ENCODE measurements at regions not wholly inside any gene's neighbourhood (a gene's known extent, or its start where the extent isn't known, plus 50 kb on each side); places are given as distances from the start of the nearest gene placed in this dataset.
A peak's percentile ranks its signal among the peaks of the same experiment; 100 is the strongest.
"Not testable (repeated sequence)": the region's sequence is repeated elsewhere in the genome, so short reads cannot be mapped to it uniquely, and the experiment has no call there.

DNA sequence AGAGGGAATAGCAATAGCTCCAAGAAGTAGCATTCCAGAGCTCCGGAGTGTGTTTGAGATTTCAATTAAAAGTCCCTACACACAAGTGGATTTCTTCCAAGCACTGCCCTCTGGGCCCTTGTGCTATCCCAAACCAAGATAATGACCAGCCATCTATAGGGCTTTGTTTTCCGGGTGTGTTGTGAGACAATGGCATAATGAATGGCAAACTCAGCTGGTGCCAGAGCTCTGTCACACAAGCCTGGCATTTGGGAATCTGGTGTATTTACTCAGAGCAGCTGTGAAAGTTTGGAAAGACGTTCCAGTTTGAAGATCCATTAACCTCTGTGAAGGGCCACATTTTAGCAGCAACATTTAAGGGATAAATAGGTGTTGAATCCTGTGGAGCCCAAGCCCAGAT lies 61.2 kb upstream of the TMTC2 start:
- H3K9me2 ChIP-seq (ENCODE audit: insufficient read depth), result no peaks in the 10 kb centered on the region
- POLR2A ChIA-PET (ENCODE audit: unreplicated experiment), result interaction anchor here (0.5 kb wide), 1 partner anchor 161 kb away, joined by 7 read pairs; no protein-coding TSS in a partner anchor
- CTCF ChIA-PET, result no interaction called here
- no peaks in the 10 kb centered on the region for H3K79me2 ChIP-seq (ENCODE audit: low read depth)
- no peaks in the 10 kb centered on the region for H3K9me3 ChIP-seq (ENCODE audit: insufficient read depth, low read depth)
- H3K27ac ChIP-seq, result no peak overlapping the region
- H2AFZ ChIP-seq, result no peak overlapping the region
- intact Hi-C loops (cut with micrococcal nuclease; ENCODE audit: unreplicated experiment), result loop anchor here (5.0 to 10.0 kb wide), 2 partner anchors 243 to 981 kb away; no protein-coding TSS in a partner anchor
- no peak overlapping the region for H3K4me3 ChIP-seq
- H3K27me3 ChIP-seq (ENCODE audit: insufficient read depth, low read depth), result no peaks in the 10 kb centered on the region
- no peak for DNase-seq
- H4K20me1 ChIP-seq (ENCODE audit: insufficient read depth), result no peaks in the 10 kb centered on the region
- H3K36me3 ChIP-seq (ENCODE audit: low read depth), result no peaks in the 10 kb centered on the region
- BruUV-seq (replicated peaks), result no TSS peak
- H3F3A ChIP-seq (ENCODE audit: insufficient read depth, low read depth), result no peaks in the 10 kb centered on the region
- no peak for TF ChIP-seq EZH2 (IDR thresholded peaks at IDR 0.05; ENCODE audit: low read depth)
- TF ChIP-seq, protein P1, sequence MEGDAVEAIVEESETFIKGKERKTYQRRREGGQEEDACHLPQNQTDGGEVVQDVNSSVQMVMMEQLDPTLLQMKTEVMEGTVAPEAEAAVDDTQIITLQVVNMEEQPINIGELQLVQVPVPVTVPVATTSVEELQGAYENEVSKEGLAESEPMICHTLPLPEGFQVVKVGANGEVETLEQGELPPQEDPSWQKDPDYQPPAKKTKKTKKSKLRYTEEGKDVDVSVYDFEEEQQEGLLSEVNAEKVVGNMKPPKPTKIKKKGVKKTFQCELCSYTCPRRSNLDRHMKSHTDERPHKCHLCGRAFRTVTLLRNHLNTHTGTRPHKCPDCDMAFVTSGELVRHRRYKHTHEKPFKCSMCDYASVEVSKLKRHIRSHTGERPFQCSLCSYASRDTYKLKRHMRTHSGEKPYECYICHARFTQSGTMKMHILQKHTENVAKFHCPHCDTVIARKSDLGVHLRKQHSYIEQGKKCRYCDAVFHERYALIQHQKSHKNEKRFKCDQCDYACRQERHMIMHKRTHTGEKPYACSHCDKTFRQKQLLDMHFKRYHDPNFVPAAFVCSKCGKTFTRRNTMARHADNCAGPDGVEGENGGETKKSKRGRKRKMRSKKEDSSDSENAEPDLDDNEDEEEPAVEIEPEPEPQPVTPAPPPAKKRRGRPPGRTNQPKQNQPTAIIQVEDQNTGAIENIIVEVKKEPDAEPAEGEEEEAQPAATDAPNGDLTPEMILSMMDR (conservative IDR thresholded peaks at IDR 0.05), result no peak
- H3K4me2 ChIP-seq, result no peak overlapping the region
- no peaks in the 10 kb centered on the region for H3K4me1 ChIP-seq (replicated peaks; ENCODE audit: insufficient read depth)

DNA sequence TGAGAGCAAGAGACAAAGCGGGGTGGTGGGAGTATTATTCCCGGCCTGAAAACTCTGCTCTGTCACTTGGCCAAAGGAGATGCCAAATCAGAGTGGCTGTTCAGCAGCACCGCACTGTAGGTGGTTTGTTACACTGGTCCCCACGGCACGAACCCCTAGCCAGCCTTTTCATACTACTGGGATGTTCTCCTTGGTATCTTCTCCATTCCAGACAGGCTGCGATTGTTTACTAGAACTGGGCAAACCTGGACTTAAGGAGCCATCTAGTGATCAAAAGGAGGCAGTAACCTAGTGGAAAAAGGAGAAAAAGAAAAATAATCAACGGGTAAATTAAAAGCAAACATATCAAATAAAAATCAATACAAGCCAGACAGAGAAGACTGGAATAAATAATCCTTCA lies 58.9 kb upstream of the TMTC2 start:
- Histone ChIP-seq H3K9me2 (ENCODE audit: insufficient read depth) (no peaks in the 10 kb centered on the region), H4K20me1 (ENCODE audit: insufficient read depth) (no peaks in the 10 kb centered on the region), H3K27me3 (ENCODE audit: insufficient read depth, low read depth) (no peaks in the 10 kb centered on the region), H2AFZ (no peak overlapping the region), H3K4me2 (no peak overlapping the region), H3K79me2 (ENCODE audit: low read depth) (no peaks in the 10 kb centered on the region), H3K27ac (no peak overlapping the region), H3K36me3 (ENCODE audit: low read depth) (no peaks in the 10 kb centered on the region), H3K9me3 (ENCODE audit: insufficient read depth, low read depth) (no peaks in the 10 kb centered on the region), H3K4me3 (no peak overlapping the region), H3F3A (ENCODE audit: insufficient read depth, low read depth) (no peaks in the 10 kb centered on the region), H3K4me1 (replicated peaks; ENCODE audit: insufficient read depth) (no peaks in the 10 kb centered on the region)
- ChIA-PET POLR2A (ENCODE audit: unreplicated experiment) (no interaction called here), CTCF (no interaction called here)
- DNase-seq, result no peak
- TF ChIP-seq, protein P1 (conservative IDR thresholded peaks at IDR 0.05), result peak; percentile 70
- no peak for TF ChIP-seq EZH2 (IDR thresholded peaks at IDR 0.05; ENCODE audit: low read depth)
- intact Hi-C loops (cut with micrococcal nuclease; ENCODE audit: unreplicated experiment), result loop anchor here (1.0 to 10.0 kb wide), 4 partner anchors 100 to 983 kb away; no protein-coding TSS in a partner anchor
- BruUV-seq (replicated peaks), result no TSS peak

DNA sequence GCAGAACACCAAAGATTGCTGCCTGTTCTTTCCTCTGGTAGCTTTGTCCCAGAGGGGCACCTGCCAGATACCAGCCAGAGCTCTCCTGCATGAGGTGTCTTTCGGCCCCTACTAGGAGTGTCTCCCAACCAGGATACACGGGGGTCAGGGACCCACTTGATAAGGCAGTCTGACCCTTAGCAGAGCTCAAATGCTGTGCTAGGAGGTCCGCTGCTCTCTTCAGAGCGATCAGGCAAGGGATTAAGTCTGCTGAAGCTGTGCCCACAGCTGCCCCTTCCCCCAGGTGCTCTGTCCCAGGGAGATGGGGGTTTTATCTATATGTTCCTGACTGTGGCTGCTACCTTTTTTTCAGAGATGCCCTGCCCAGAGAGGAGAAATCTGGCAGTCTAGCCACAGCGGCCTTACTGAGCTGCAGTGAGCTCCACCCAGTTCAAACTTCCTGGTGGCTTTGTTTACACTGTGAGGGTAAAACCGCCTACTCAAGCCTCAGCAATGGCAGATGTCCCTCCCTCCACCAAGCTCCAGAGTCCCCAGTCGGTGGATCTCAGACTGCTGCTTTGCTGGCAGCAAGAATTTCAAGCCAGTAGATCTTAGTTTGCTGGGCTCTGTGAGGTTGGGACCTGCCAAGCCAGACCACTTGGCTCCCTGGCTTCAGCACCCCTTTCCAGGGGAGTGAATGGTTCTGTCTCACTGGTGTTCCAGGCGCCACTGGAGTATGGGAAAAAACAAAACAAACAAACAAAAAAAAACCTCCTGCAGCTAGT lies 52.0 kb upstream of the TMTC2 start:
- H3K9me2 ChIP-seq (ENCODE audit: insufficient read depth); H3F3A ChIP-seq (ENCODE audit: insufficient read depth, low read depth); H3K4me1 ChIP-seq (replicated peaks; ENCODE audit: insufficient read depth); H4K20me1 ChIP-seq (ENCODE audit: insufficient read depth); BruUV-seq (replicated peaks); H3K27ac ChIP-seq; H3K9me3 ChIP-seq (ENCODE audit: insufficient read depth, low read depth); H3K27me3 ChIP-seq (ENCODE audit: insufficient read depth, low read depth); H3K79me2 ChIP-seq (ENCODE audit: low read depth); intact Hi-C loops (cut with micrococcal nuclease; ENCODE audit: unreplicated experiment); H3K4me3 ChIP-seq; H3K36me3 ChIP-seq (ENCODE audit: low read depth): not testable (repeated sequence)
- DNase-seq, result peak; percentile 46 to 49
- ChIA-PET POLR2A (ENCODE audit: unreplicated experiment) (interaction anchor here (1.1 kb wide), 1 partner anchor 16 kb away, joined by 8 read pairs; no protein-coding TSS in a partner anchor), CTCF (interaction anchor here (1.3 kb wide), 1 partner anchor 51 kb away, joined by 5 read pairs; no protein-coding TSS in a partner anchor)
- Histone ChIP-seq H2AFZ (peak overlapping the region; percentile 66), H3K4me2 (peak overlapping the region; percentile 9; the same call in 1 of the 2 replicates)

Measured in PC-9 (cell line).